HG02884 (cell line): ENCODE measurements at regions not wholly inside any gene's neighbourhood (a gene's known extent, or its start where the extent isn't known, plus 50 kb on each side); places are given as distances from the start of the nearest gene placed in this dataset.
A peak's percentile ranks its signal among the peaks of the same experiment; 100 is the strongest.
"Not testable (repeated sequence)": the region's sequence is repeated elsewhere in the genome, so short reads cannot be mapped to it uniquely, and the experiment has no call there.

Experiments
- ATAC-seq: cut with Tn5 transposase; IDR thresholded peaks from one replicate; pipeline ENCODE4 v1.9.1; 2021; ENCODE audit warnings: mild to moderate bottlenecking, moderate library complexity; ENCODE audit not compliant: unreplicated experiment

DNA sequence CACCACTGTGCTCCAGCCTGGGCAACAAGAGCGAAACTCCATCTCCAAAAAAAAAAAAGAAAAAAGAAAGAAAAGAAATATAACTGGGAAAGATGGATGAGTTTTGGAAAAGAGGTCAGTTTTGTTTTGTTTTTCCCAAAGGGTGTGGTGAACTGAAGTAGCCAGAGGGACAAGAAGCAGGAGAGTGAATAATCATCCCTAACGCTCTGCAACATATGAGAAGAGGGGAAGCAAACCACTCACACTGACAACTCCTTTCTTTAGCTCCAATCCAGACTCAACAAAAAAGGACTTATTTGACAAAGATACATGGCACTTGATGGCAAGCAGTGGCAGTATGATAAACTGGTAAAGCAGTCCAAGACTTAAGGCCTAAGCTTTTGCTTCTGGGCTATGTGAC, 176.1 kb upstream of the HMHB1 start:
- ATAC-seq = no peak

DNA sequence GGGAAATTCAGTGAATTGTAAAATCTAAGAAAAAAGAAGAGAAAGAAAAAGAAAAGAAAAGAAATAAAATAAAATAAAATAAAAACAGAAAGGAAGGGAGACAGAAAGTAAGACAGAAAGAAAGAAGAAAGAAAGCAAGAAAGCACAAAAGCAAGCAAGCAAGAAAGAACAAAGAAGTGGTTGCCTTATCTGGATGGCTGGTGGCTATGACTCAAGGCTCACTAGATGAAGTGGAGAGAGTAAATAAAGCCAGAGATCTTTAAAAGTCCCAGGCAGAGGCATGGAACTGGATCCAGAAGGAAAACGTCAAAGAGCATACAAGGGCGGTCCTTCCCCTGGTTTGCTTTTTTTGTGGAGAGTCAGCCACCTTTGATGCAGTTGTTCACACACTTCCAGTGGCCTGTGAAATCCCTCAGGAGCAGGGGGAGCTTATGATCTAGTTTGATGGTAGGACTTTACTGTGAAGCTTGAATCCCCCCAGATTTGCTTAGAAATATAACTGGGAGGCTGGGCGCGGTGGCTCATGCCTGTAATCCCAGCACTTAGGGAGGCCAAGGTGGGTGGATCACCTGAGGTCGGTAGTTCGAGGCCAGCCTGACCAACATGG, 176.7 kb upstream of the HMHB1 start:
- ATAC-seq = no peak

DNA sequence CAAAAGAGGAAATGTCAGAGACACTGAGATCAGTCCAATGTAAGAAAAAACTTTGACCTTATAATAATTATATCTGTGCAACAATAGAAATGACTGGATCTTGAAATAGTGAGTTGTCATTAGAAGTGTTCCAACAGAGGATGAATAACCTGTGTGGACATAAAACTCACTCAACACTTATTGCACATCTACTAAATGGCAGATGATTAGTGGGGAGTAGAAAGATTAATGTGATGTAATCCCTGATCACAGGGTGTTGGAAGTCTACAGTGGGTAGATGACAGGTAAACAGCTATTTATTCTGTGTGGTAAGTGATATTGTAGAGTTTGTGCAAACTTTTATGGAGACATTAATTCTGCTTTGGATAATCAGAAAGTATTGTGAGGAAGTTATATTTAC, 177.3 kb upstream of the HMHB1 start:
- ATAC-seq = no peak

DNA sequence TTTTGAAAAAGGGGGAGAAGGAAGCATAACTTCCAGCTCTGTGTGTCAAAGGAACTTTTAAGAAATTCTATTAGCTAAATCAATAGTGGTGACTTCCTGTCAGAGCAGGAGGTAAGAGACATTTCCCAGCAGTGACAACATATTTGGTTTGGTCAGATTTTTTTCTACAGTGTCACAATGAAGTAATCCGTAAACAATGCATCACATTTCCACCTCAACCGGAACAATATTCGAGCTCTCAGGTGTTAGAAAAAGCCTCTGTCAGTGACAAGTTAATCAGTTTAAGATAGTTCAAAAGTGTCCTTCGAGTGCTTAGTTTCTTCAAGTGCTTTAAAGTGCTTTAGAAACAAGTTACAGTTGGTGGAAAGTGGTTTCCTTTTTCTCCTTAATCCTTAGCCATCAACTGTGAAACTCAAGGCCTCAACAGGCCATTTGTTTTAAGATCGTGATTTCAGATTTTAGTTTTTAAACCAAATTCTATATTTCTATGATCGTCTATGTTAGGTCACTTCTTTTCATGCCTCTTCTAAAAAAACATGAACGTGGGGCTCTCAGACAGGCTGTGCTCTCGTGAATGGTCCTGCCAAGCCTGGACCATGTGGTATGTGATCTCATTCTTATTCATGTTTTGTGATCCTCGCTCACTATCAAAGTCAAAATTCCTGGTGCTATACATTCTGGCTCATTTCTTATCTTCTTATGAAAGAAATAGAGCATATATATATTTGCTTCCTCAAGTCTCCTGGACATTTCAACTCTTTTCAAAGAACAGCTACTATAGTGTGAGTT, 181.9 kb upstream of the HMHB1 start:
- ATAC-seq = no peak

DNA sequence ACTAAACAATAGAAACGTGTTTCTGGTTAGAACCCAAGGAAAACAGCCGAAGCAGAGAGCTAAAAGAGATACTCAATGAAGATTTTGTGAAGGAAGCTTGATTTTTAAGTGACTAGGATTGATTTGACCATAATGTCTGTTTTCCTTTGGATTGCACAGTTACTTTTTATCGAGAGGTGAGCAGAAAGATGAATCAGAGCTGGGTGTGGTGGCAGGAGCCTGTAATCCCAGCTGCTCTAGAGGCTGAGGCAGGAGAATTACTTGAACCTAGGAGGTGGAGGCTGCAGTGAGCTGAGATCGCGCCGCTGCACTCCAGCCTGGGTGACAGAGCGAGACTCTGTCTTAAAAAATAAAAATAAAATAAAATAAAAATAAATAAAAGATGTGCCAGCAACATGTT, 186.9 kb upstream of the HMHB1 start:
- ATAC-seq = not testable (repeated sequence)

DNA sequence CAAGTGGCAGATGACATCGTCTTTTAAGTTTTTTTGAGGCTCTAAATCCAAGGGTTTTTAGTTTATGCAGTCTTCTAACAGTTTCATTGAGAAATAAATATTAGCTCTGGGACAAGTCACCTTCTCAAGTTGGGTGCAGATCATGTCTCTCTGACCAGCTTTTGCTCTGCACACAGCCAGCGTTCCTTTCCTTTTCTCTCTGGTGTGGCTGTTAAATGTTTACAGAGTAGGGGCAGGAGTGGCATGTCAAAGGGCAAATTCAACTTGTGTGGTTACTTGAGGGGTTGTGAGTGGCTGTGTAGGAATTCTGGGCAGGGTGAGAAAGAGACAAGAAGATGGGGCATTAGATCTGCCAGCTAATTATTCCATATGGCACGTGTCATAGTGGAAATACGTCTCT, 187.5 kb upstream of the HMHB1 start:
- ATAC-seq = no peak

DNA sequence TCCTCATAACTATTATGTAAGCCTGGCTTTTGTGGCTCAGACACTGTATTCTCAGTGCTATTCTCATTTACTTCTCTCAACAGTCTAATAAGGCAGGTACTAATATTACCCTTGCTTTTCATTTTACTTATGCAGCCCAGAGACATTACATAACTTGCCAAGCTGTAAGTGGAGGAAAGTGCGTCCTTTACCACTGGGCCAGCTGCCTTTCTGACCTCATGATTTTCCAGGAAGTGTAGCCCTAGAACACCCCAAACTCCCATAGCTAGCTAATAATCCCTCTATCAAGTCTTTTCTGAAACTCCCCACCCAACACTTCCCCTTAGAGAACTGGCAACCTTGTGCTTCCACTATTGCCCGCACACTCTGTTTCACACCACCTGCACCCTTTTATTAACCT, 192.9 kb upstream of the HMHB1 start:
- ATAC-seq = no peak

DNA sequence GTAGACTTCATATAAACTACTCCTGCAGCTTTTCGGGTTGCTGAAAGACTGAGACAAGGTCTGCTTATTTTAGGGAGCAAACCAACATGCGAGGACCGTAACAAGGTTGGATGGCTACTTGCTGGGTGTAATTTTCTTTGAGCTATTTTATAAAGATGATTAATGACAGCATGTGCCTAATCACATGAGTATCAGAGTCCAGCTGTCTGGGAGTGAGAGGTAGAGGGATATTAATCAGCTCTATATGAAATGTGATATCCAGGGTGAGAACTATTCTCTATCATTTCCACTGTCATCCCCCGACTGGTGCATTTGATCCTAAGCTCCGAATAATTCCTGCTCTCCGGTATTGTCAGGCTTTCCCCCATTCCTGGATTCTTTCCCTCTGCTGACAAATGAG, 193.8 kb upstream of the HMHB1 start:
- no peak for ATAC-seq

DNA sequence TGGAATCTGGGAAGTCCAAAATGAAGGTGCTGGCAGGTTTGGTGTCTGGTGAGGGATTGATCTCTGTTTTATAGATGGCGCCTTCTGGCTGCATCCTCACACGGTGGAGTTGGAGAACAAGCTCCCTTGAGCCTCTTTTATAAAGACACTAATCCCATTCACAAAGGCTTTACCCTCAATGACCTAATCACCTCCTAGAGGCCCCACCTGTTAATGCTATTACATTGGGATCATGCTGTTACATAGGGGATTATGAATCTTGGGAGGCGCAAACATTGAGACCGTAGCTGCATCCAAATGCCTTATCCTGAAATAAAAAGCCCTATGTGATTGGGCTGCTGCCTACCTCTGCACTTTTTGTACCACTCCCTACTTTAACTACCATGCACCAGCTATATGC, 197.1 kb upstream of the HMHB1 start:
- no peak for ATAC-seq

DNA sequence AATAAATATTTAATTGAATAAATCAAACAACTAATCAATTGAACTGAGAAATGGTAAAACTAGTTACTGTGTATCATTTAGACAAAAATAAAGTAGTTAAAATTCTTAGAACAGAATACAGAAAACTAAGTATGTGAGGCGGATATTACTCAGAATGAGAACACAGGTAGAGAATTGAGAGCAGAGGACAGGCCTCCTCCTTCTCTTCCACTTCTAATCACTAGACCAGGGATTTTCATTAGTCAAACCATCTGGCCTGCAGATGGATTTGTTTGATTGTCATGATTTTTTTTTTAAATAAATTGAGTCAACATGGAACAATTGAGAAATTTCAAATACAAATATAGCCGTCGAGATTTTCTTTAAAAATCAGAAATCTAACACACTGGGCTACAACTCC, 198.6 kb upstream of the HMHB1 start:
- no peak for ATAC-seq

DNA sequence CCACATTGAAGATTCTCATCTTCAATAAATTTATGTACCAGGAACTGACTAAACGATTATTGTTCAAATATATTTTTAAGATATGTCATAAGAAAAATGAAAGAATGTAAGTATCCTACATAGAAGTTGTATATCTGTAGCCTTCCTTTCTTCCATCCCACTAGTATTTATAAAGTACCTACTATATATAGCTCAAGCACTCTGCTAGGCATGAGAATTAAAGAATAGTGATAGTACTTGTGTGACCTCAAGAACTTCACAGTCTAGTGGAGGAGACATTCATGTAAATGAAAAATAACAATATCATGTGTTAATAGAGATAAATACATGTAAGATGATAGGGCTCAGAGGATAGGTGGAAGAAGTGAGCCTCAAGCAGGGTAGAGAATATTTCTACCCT, 201.0 kb upstream of the HMHB1 start:
- no peak for ATAC-seq

DNA sequence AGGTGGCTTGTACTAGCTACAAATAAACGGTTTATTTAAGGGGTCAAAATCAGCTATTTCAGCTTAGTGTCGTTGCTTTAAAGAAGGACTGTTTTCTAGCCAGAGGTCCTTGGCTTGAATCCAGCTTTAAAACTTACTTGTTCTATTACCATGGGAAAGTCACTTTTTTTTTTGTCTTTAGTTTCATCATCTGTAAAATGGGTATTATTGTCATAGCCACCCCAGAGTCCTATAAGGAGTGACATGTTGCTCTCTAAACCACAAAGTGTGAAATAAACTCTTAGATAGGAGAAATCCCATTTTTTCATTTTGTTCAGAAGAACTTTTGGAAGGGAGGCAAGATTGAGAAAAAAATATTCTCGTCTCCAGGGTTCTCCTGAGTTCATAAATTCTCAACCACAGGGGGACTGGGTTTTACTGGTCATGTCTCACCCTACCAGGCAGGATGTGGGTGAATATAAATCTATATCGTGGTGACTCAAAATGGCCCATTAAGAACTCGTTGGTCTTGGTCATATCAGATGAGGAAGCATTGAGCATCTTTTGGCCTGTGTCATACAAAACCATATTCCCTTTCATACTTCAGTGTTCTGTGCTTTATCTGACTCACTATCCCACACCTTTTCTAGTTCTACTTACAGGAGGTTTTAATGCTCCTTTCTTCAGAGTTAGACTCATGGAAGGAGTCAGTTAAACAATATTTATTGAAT, 202.7 kb upstream of the NR3C1 start:
- ATAC-seq = peak; percentile 86

DNA sequence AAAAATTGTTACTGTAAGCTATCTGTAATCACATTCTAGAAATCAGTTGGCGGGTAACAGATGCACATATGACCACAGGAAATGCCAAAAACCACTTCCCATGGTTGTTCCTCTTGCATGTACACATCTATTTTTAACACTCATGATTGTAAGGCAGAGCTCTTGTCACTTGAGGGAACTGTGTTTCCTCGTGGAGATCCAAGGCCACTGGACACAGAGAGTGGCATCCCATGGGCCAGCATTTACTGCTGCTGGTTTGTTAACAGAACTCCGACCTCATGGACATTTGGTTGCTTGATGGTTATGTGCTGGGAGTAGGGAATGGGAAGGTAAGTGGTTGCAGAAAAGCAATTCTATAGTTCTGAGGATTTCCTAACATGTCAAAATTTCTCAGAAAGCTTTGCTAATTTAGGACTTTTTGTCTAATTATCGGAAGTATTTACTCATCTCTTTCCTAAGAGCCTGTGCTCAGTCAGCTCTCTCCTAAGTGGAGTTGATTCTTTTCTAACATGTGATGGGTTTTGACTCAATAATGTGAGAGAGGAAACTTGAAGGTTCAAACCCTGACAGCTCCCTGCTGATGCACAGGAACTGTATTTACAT, 202.0 kb upstream of the NR3C1 start:
- ATAC-seq = peak; percentile 55

DNA sequence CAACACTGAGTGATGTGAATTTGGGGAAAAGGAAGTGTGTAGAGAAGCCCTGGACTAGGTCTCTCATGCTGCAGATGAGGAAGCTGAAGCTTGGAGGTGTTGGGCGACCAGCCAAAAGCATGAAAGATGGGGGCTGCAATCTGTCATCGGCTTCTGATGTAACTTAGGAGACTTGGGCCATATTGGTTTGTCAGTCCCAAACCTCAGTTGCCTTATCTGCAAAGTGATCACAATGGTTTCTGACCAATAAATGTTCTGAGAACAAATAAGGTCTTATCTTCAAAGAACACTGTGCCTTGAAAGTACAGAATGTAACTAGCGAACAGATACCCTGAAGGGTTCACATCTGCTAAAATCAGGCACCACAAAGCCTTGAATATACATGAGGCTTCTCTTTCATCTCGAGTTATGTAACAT, 198.4 kb upstream of the NR3C1 start:
- no peak for ATAC-seq

DNA sequence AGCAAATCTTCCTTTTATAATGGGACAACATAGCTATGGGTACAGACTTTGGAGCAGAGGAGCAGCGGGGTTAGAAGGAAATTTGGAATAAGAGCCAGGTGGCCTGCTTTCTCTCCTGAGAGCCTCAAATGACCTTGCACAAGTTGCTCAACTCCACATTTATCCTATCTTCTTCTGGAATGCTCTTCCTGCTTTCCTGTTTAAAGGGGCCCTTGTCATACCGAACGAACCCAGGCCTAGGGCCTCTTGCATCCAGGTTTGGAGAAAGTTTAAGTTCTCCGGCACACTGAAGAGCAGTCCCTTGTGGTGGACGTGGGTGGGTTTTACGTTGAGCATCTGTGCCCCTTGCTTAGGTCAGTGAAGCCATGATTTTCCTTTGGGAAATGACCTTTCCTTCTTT, 197.9 kb upstream of the NR3C1 start:
- no peak for ATAC-seq

DNA sequence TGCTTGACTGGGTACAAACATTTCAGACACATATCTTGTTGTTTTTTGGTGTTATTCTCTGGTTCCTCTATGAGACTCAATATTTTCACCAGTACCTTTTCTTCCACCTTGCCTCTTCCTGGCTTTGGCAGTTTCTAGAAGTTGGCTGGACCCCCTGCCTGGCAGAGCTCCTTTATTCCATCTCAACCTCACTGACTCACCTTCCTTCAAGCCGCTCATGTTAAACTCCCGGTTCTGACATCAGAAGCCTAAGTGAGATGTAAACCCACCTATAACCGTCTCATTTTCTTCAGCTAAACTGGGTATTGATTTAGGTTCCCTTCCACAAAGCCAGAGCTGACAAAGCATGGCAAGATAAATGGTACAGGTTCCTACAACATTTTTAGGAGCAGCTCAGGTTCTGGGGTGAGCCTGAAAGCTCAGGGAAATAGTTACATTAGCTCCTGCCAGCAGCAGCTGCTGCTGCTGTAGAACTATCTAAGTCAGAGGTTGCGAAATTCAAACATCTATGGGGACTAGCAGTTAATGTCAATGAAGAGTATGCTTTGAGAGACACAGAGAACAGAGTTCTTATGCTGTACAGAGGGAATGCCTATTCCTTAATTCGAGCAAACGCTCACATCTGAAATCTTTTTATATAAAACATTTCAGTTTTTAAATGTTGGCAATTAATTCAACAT, 197.1 kb upstream of the NR3C1 start:
- ATAC-seq = no peak

DNA sequence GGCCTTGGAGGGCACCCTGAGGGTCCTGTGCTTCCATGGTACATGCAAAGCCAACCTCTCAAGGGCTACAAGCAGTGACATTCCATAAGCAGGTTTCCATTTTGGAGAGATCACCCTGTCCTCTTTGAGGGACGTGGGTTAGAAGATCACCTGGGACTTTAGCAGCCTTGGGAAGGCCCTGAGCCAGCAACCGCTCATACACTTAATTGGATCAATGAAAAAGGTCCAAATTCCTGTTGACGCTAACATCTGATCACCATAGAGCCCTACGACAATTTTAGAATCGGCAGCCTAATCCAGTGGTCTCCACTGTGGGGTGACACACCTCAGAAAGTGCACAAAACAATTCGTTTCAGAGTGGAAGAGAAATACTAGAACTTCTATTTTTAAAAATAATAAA, 196.0 kb upstream of the NR3C1 start:
- ATAC-seq = no peak

DNA sequence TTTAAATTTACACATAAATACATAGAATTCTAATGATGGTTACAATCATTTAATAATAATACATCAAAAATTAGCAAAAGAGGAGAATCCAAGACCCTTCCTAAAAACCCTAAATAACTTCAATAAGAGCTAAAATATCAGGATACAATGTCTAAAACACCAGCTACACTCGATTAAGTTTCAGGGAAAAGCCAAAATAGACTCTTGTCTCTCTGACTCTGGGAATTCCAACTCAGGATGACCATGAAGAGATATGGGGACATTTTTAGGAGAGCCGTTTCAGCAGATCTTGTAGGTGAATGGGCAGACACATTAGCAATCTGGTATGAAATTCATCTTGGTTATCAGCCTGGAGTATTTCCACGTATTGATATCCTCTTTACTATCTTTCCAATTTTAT, 193.3 kb upstream of the NR3C1 start:
- ATAC-seq = no peak

DNA sequence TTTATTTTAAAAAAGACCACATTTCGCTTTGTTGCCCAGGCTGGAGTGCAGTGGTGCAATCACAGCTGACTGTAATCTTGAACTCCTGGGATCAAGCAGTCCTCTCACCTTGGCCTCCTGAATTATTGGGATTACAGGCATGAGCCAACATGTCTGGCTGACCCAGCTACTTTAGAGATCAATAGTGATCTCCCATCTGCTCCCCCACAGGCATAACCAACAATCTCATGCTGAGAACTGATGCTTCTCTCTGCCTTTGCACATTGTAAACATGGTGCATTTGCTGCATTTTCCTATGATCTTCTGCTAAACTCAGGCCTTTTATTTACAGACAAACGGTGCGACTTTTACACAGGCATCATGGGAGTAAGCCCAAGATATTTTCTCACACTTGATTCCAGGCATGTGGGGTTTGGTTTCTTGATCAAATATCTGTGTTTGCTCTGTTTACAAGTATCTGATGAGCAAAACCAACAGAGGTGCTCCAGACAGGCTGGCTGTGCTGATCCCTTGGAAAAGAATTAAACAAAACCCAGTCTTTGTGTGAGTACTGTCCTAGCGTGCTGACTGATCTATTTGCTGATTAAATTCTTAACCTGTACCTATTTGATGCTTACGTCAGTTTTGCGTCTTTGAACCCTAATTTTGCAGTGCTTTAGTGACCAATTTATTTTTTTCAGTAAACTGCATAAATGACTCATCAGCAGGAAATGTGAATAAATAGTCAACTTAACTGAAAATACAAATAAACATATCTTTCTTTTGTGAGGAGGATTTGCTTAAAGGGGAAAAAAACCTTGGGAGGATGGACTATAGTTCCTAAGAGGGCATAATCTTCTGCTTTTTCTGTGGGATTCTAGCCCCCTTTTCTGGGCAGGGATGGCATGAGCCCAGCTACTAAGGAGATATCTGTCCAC, 191.7 kb upstream of the NR3C1 start:
- no peak for ATAC-seq

DNA sequence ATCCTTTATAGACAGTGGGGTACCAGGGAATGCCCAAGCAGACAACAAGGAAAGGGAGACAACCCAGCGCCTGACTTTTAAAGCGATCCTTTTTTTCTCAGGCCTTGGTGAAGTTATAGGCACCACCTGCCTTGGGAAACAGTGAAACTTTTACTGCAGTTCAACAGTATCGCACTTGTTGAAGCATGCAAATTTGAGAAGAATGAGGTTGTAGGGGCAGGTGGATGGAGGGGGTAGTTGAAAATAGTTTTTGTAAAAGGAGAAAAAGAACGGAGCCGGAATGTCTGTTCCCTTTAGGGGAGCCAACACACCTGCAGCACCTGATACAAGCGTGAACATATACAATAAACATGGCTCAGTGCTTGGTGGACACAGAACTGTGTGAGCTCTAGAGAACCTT, 190.2 kb upstream of the NR3C1 start:
- ATAC-seq = no peak
